HL-60 (cell line): ENCODE measurements at regions not wholly inside any gene's neighbourhood (a gene's known extent, or its start where the extent isn't known, plus 50 kb on each side); places are given as distances from the start of the nearest gene placed in this dataset.

Experiments used
- POLR2AphosphoS5 ChIP-seq: IDR thresholded peaks from 2 replicates; pipeline ENCODE4 v1.6.1; 2012; ENCODE audit warnings: low read depth
- TF ChIP-seq, protein P1 (sequence below): IDR thresholded peaks from one replicate; pipeline ENCODE4 v1.5.1; 2011; ENCODE audit warnings: low read length, control low read depth, inconsistent platforms; ENCODE audit not compliant: insufficient read depth

DNA sequence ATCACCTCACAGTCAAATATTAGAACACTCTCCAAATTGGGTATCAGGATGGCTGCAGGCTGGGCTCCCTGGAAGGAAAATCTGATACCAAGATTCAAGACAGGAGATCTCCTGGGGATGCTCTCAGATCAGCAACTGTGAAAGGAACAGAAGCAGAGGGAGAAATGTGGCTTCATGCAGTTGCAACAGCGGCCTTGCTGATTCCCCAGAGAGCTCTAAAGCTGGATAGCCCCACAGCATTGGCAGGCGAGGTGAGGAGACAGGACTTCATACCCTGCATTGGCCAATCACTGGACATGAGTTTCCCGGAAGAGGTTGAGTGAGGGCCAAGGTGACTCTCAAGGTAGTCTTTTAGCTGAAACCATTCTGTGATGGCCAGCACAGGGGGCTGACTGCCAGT lies 190.6 kb downstream of the PTPN20 start:
- TF ChIP-seq, protein P1, sequence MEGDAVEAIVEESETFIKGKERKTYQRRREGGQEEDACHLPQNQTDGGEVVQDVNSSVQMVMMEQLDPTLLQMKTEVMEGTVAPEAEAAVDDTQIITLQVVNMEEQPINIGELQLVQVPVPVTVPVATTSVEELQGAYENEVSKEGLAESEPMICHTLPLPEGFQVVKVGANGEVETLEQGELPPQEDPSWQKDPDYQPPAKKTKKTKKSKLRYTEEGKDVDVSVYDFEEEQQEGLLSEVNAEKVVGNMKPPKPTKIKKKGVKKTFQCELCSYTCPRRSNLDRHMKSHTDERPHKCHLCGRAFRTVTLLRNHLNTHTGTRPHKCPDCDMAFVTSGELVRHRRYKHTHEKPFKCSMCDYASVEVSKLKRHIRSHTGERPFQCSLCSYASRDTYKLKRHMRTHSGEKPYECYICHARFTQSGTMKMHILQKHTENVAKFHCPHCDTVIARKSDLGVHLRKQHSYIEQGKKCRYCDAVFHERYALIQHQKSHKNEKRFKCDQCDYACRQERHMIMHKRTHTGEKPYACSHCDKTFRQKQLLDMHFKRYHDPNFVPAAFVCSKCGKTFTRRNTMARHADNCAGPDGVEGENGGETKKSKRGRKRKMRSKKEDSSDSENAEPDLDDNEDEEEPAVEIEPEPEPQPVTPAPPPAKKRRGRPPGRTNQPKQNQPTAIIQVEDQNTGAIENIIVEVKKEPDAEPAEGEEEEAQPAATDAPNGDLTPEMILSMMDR: no peak
- no peak for TF ChIP-seq POLR2AphosphoS5
